H1 (cell line): ENCODE measurements at regions not wholly inside any gene's neighbourhood (a gene's known extent, or its start where the extent isn't known, plus 50 kb on each side); places are given as distances from the start of the nearest gene placed in this dataset.

Experiments
- CTCF ChIA-PET: fragments of 300-600 bp; sonication (Branson Sonifier 250); formaldehyde crosslinking; loops from one replicate; lab custom pipeline; 2021; ENCODE audit not compliant: partially characterized antibody; lab: Charles Lee
- POLR2A ChIA-PET: fragments of 300-600 bp; sonication (Branson Sonifier 250); formaldehyde crosslinking; loops from one replicate; lab custom pipeline; 2021; ENCODE audit warnings: inconsistent platforms; ENCODE audit not compliant: partially characterized antibody; lab: Charles Lee
- DNase-seq, 2 experiments: peaks; one replicate each; pipeline versions ENCODE4 v3.0.0 to v3.0.0-alpha.2; 2010 to 2022; ENCODE audit warnings: low spot score in 2 of 2, low read depth in 1 of 2, mixed read lengths in 1 of 2
- FAIRE-seq: peaks from 2 replicates; lab custom pipeline; 2011; peaks lifted over from hg19 to GRCh38; lab: Jason Lieb, UNC
- H2AFZ ChIP-seq: 2 replicates; pipeline ENCODE4 v1.8.1; 2012; ENCODE audit warnings: low read length, inconsistent platforms
- H2AK5ac ChIP-seq: 2 replicates; pipeline ENCODE4 v1.6.1; 2013; ENCODE audit warnings: low read depth, low read length
- H2BK120ac ChIP-seq: replicated peaks from 2 replicates; pipeline ENCODE3; 2013; ENCODE audit warnings: low read depth, low read length, inconsistent platforms
- H2BK12ac ChIP-seq: 2 replicates; pipeline ENCODE4 v1.6.1; 2013; ENCODE audit warnings: low read depth, low read length
- H2BK15ac ChIP-seq: 2 replicates; pipeline ENCODE4 v1.6.1; 2013; ENCODE audit warnings: low read length
- H2BK20ac ChIP-seq: 2 replicates; pipeline ENCODE4 v1.6.1; 2013; ENCODE audit warnings: low read length
- H2BK5ac ChIP-seq: 2 replicates; pipeline ENCODE4 v1.6.1; 2013; ENCODE audit warnings: low read depth, low read length
- H3K14ac ChIP-seq: 2 replicates; pipeline ENCODE4 v1.6.1; 2013; ENCODE audit warnings: inconsistent platforms; ENCODE audit not compliant: insufficient read length
- H3K18ac ChIP-seq: 2 replicates; pipeline ENCODE4 v1.6.1; 2013; ENCODE audit warnings: low read length; ENCODE audit errors: extremely low read depth
- H3K23ac ChIP-seq: 2 replicates; pipeline ENCODE4 v1.6.1; 2013; ENCODE audit warnings: inconsistent platforms; ENCODE audit not compliant: insufficient read length
- H3K23me2 ChIP-seq: 2 replicates; pipeline ENCODE4 v1.6.1; 2013; ENCODE audit warnings: low read depth, low read length
- H3K27ac ChIP-seq: 2 replicates; pipeline ENCODE4 v1.6.1; 2011; ENCODE audit warnings: low read depth, low read length, inconsistent platforms
- H3K27me3 ChIP-seq, 4 experiments: replicated peaks in 1 of 4; 1 replicate in 1 of 4; 2 replicates in 3 of 4; pipeline versions ENCODE4 v1.6.1 to v1.8.1; 2011 to 2013; ENCODE audit warnings: low read length in 3 of 4, mild to moderate bottlenecking in 3 of 4, inconsistent platforms in 2 of 4, mixed read lengths in 2 of 4, moderate library complexity in 1 of 4; ENCODE audit not compliant: control insufficient read depth in 3 of 4, insufficient read depth in 3 of 4; ENCODE audit errors: extremely low read depth in 1 of 4
- H3K36me3 ChIP-seq, 4 experiments: 2 replicates each; pipeline versions ENCODE4 v1.6.1 to v1.8.1; 2011 to 2013; ENCODE audit warnings: mild to moderate bottlenecking in 4 of 4, low read length in 3 of 4, moderate library complexity in 2 of 4, control low read depth in 1 of 4, inconsistent platforms in 1 of 4; ENCODE audit not compliant: insufficient read depth in 4 of 4, control insufficient read depth in 2 of 4
- H3K4ac ChIP-seq: replicated peaks from 2 replicates; pipeline ENCODE3; 2013; ENCODE audit warnings: low read length, low read depth, mixed read lengths, inconsistent platforms; ENCODE audit not compliant: insufficient read length
- H3K4me1 ChIP-seq, 4 experiments: replicated peaks in 1 of 4; 1 replicate in 1 of 4; 2 replicates in 3 of 4; pipeline versions ENCODE4 v1.6.1 to v1.8.1; 2011 to 2013; ENCODE audit warnings: low read length in 3 of 4, inconsistent platforms in 2 of 4, mixed read lengths in 1 of 4; ENCODE audit not compliant: insufficient read depth in 4 of 4, control insufficient read depth in 3 of 4
- H3K4me2 ChIP-seq, 2 experiments: 2 replicates each; pipeline versions ENCODE4 v1.6.1 to v1.8.1; 2011 to 2013; ENCODE audit warnings: low read depth in 2 of 2, low read length in 2 of 2, control low read depth in 1 of 2, inconsistent platforms in 1 of 2, mild to moderate bottlenecking in 1 of 2; ENCODE audit not compliant: insufficient read depth in 1 of 2
- H3K4me3 ChIP-seq, 4 experiments: fragments of 200-600, 300-600 bp in 1 of 4; sonication (generic), shearing (Covaris generic), sonication (Bioruptor Twin) in 1 of 4; 2 replicates each; pipeline versions ENCODE4 v1.5.1 to v1.8.1; 2011 to 2016; ENCODE audit warnings: low read length in 4 of 4, low read depth in 3 of 4, control low read depth in 2 of 4, inconsistent platforms in 2 of 4, mild to moderate bottlenecking in 2 of 4, mixed read lengths in 1 of 4, moderate library complexity in 1 of 4; ENCODE audit not compliant: insufficient read depth in 2 of 4; ENCODE audit errors: extremely low read depth in 1 of 4
- H3K56ac ChIP-seq: replicated peaks from 2 replicates; pipeline ENCODE3; 2013; ENCODE audit warnings: low read depth, mild to moderate bottlenecking, mixed read lengths, low read length, inconsistent platforms; ENCODE audit not compliant: insufficient read length
- H3K79me1 ChIP-seq: 2 replicates; pipeline ENCODE4 v1.6.1; 2013; ENCODE audit warnings: low read depth, low read length, control low read depth
- H3K79me2 ChIP-seq, 2 experiments: 2 replicates each; pipeline versions ENCODE4 v1.6.1 to v1.8.1; 2012 to 2013; ENCODE audit warnings: low read length in 2 of 2, mild to moderate bottlenecking in 2 of 2, inconsistent platforms in 1 of 2; ENCODE audit not compliant: insufficient read depth in 2 of 2, control insufficient read depth in 1 of 2
- H3K9ac ChIP-seq, 4 experiments: replicated peaks in 1 of 4; 1 replicate in 1 of 4; 2 replicates in 3 of 4; pipeline versions ENCODE4 v1.6.1 to v1.8.1; 2011 to 2013; ENCODE audit warnings: low read depth in 3 of 4, low read length in 3 of 4, control low read depth in 2 of 4, mild to moderate bottlenecking in 2 of 4, moderate library complexity in 2 of 4, inconsistent platforms in 1 of 4; ENCODE audit errors: extremely low read depth in 1 of 4
- H3K9me3 ChIP-seq, 2 experiments: 2 replicates each; pipeline versions ENCODE4 v1.6.1 to v1.8.1; 2012 to 2013; ENCODE audit warnings: mild to moderate bottlenecking in 2 of 2, moderate library complexity in 2 of 2, control low read depth in 1 of 2, inconsistent platforms in 1 of 2, low read depth in 1 of 2, low read length in 1 of 2, mixed read lengths in 1 of 2; ENCODE audit not compliant: insufficient read depth in 2 of 2
- H4K20me1 ChIP-seq, 2 experiments: replicated peaks in 1 of 2; 2 replicates each; pipeline versions ENCODE3 to v1.8.1; 2011 to 2013; ENCODE audit warnings: inconsistent platforms in 2 of 2, low read length in 2 of 2, mild to moderate bottlenecking in 1 of 2; ENCODE audit not compliant: insufficient read depth in 2 of 2, control insufficient read depth in 1 of 2
- H4K5ac ChIP-seq: 2 replicates; pipeline ENCODE4 v1.6.1; 2013; ENCODE audit warnings: low read length, low read depth, mixed read lengths, inconsistent platforms; ENCODE audit not compliant: insufficient read length
- H4K8ac ChIP-seq: 2 replicates; pipeline ENCODE4 v1.8.0; 2013; ENCODE audit warnings: mild to moderate bottlenecking, moderate library complexity, low read length, inconsistent platforms; ENCODE audit not compliant: insufficient read depth; ENCODE audit errors: extremely low read depth
- H4K91ac ChIP-seq: replicated peaks from 2 replicates; pipeline ENCODE3; 2013; ENCODE audit warnings: low read length, mixed read lengths, inconsistent platforms; ENCODE audit not compliant: insufficient read length
- ASH2L ChIP-seq: fragments of 200-600, 300-600 bp; sonication (generic); IDR thresholded peaks from one replicate; pipeline ENCODE4 v1.7.1; 2017; ENCODE audit warnings: low read length
- BCL11A ChIP-seq, 2 experiments: IDR thresholded peaks; one replicate each; pipeline ENCODE4 v1.6.1; 2011; ENCODE audit warnings: low read depth in 2 of 2, low read length in 2 of 2, mild to moderate bottlenecking in 2 of 2
- CBX5 ChIP-seq: fragments of 300-800, 300-1000 bp; sonication (generic); IDR thresholded peaks from 2 replicates; pipeline ENCODE4 v1.7.1; 2016; ENCODE audit warnings: antibody characterized with exemption, low read length, low read depth
- CHD2 ChIP-seq: IDR thresholded peaks from 2 replicates; pipeline ENCODE4 v1.6.1; 2012; ENCODE audit warnings: low read length, improper control_type of control experiment
- CREB1 ChIP-seq: IDR thresholded peaks from 2 replicates; pipeline ENCODE4 v1.6.1; 2012; ENCODE audit warnings: inconsistent platforms
- E2F6 ChIP-seq: IDR thresholded peaks from 2 replicates; pipeline ENCODE4 v1.6.1; 2012; ENCODE audit warnings: inconsistent platforms
- GTF2F1 ChIP-seq: IDR thresholded peaks from 2 replicates; pipeline ENCODE4 v1.6.1; 2012; ENCODE audit warnings: low read depth, low read length, improper control_type of control experiment, borderline replicate concordance
- HDAC2 ChIP-seq, 2 experiments: fragments of 300-600 bp in 1 of 2; sonication (generic) in 1 of 2; IDR thresholded peaks; 2 replicates each; pipeline ENCODE4 v1.6.1; 2011 to 2012; ENCODE audit warnings: low read depth in 2 of 2, low read length in 2 of 2, mild to moderate bottlenecking in 2 of 2, moderate library complexity in 2 of 2, borderline replicate concordance in 1 of 2, inconsistent platforms in 1 of 2
- HDAC6 ChIP-seq: IDR thresholded peaks from one replicate; pipeline ENCODE4 v1.7.1; 2012; ENCODE audit warnings: low read depth, mild to moderate bottlenecking, inconsistent platforms, low read length, moderate library complexity
- KDM4A ChIP-seq: IDR thresholded peaks from one replicate; pipeline ENCODE4 v1.7.1; 2012; ENCODE audit warnings: low read depth, mild to moderate bottlenecking, moderate library complexity, low read length, inconsistent platforms; ENCODE audit not compliant: severe bottlenecking
- POLR2AphosphoS5 ChIP-seq: IDR thresholded peaks from 2 replicates; pipeline ENCODE4 v1.6.1; 2011; ENCODE audit warnings: low read depth, low read length
- POU5F1 ChIP-seq: IDR thresholded peaks from 2 replicates; pipeline ENCODE4 v1.6.1; 2011; ENCODE audit warnings: low read depth, mild to moderate bottlenecking, low read length, moderate library complexity
- RNF2 ChIP-seq: fragments of 200-900, 300-1000 bp; sonication (generic); IDR thresholded peaks from 2 replicates; pipeline ENCODE4 v1.7.1; 2016; ENCODE audit warnings: borderline replicate concordance, low read depth, mild to moderate bottlenecking, antibody characterized with exemption, low read length; ENCODE audit not compliant: poor library complexity, severe bottlenecking; ENCODE audit errors: missing control alignments
- RXRA ChIP-seq: IDR thresholded peaks from 2 replicates; pipeline ENCODE4 v1.6.1; 2011; ENCODE audit warnings: low read depth, mild to moderate bottlenecking, low read length, moderate library complexity; ENCODE audit not compliant: insufficient read depth
- SIN3A ChIP-seq, 2 experiments: IDR thresholded peaks in 1 of 2; conservative IDR thresholded peaks in 1 of 2; 2 replicates each; pipeline ENCODE4 v1.6.1; 2011 to 2012; ENCODE audit warnings: low read length in 2 of 2, improper control_type of control experiment in 1 of 2, low read depth in 1 of 2, mild to moderate bottlenecking in 1 of 2

- H2BK15ac ChIP-seq: no peak overlapping the region
- H2BK120ac ChIP-seq: no peak overlapping the region
- TF ChIP-seq CBX5 (no peak), POU5F1 (no peak), E2F6 (no peak), SIN3A (conservative IDR thresholded peaks at IDR 0.05 in 1 of 2, IDR thresholded peaks at IDR 0.05 in 1 of 2; ENCODE audit: low read depth in 1 of 2, low read length in 2 of 2) (no peak), CREB1 (no peak), CHD2 (no peak), GTF2F1 (no peak), RNF2 (no peak), RXRA (no peak), POLR2AphosphoS5 (no peak), HDAC6 (no peak), KDM4A (no peak), ASH2L (no peak), HDAC2 (IDR thresholded peaks at IDR 0.05; ENCODE audit: borderline replicate concordance in 1 of 2, low read depth in 2 of 2, low read length in 2 of 2) (no peak), BCL11A (IDR thresholded peaks at IDR 0.05; ENCODE audit: low read depth in 2 of 2, low read length in 2 of 2) (no peak)
- H3K4ac ChIP-seq: no peak overlapping the region
- no peak overlapping the region for H3K27ac ChIP-seq
- H3K4me1 ChIP-seq: no peaks in the 10 kb centered on the region
- H3K9ac ChIP-seq: no peak overlapping the region
- no peaks in the 10 kb centered on the region for H3K9me3 ChIP-seq
- no peak overlapping the region for H3K56ac ChIP-seq
- no peak overlapping the region for H2BK12ac ChIP-seq
- H3K4me3 ChIP-seq: no peak overlapping the region
- no peak overlapping the region for H3K4me2 ChIP-seq
- no peak overlapping the region for H4K5ac ChIP-seq
- no peaks in the 10 kb centered on the region for H4K20me1 ChIP-seq
- H3K18ac ChIP-seq: no peak overlapping the region
- H3K79me1 ChIP-seq: no peaks in the 10 kb centered on the region
- ChIA-PET CTCF (no interaction called here), POLR2A (no interaction called here)
- no peaks in the 10 kb centered on the region for H3K36me3 ChIP-seq
- no peak overlapping the region for H4K91ac ChIP-seq
- H3K27me3 ChIP-seq: no peaks in the 10 kb centered on the region
- H2AK5ac ChIP-seq: no peak overlapping the region
- no peak overlapping the region for H2BK20ac ChIP-seq
- no peak overlapping the region for H2BK5ac ChIP-seq
- DNase-seq (no peak), FAIRE-seq (no peak)
- H4K8ac ChIP-seq: no peak overlapping the region
- no peaks in the 10 kb centered on the region for H3K23me2 ChIP-seq
- H3K79me2 ChIP-seq: no peaks in the 10 kb centered on the region
- H2AFZ ChIP-seq: no peak overlapping the region
- H3K14ac ChIP-seq: no peak overlapping the region
- no peak overlapping the region for H3K23ac ChIP-seq
Observed at GRCh38 chr5:164234321-164234720, 728.9 kb downstream of the MAT2B start.
